ENCODE measurements at regions not wholly inside any gene's neighbourhood (a gene's known extent, or its start where the extent isn't known, plus 50 kb on each side); places are given as distances from the start of the nearest gene placed in this dataset.
"Not testable (repeated sequence)": the region's sequence is repeated elsewhere in the genome, so short reads cannot be mapped to it uniquely, and the experiment has no call there.

- no peak for DNase-seq (ENCODE audit: low spot score)
Observed at GRCh38 chr17:13785981-13786598, 184.4 kb upstream of the HS3ST3A1 start.

GRCh38 chr17:13787636-13788035, 185.9 kb upstream of the HS3ST3A1 start:
- no peak for DNase-seq (ENCODE audit: low spot score)

- DNase-seq (ENCODE audit: low spot score) = no peak
Observed at GRCh38 chr17:13788385-13788784, 186.7 kb upstream of the HS3ST3A1 start.

DNA sequence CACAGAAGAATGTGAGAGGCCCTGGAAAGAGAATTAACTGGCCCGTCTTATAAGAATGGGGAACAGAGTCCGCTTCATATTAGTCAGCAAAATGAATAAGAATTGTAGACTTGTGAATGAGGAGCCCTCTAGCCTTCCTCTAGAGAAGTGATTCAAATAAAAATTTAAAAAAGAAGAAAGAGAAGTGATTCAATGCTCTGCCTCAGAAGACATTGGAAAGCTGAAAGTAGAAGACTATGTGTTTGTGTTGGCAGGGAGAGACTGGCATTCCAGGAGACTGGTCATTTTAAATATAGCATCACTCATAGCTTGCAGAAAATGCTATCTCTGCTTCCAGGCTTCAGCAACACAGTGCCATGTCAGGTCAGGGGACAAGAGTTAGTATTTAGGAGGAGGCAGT, 190.6 kb upstream of the HS3ST3A1 start:
- DNase-seq (ENCODE audit: low spot score) = no peak

- DNase-seq (ENCODE audit: low spot score) = no peak
Observed at GRCh38 chr17:13793951-13794350, 192.2 kb upstream of the HS3ST3A1 start.

- no peak for DNase-seq (ENCODE audit: low spot score)
Observed at GRCh38 chr17:13797863-13798262, 196.1 kb upstream of the HS3ST3A1 start.

DNA sequence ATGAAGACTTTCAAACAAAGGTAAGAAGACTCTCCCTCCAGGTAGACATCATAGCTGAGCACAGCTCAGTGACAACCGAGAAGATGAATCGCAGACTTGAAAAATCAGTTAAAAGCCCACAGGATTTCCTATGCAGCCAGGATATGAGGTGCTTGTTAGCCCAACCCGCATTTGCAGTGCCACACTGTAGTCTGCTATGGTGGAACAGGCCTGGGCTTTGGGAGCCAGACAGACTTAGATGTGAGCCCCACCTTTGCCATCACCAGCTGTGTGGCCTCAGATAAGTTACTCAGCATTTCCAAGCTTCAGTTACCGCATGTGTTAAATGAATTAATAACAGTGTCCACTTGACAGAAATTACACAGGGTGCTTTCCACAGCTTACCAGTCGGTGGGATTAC, 204.4 kb upstream of the HS3ST3A1 start:
- no peak for DNase-seq (ENCODE audit: low spot score)

GRCh38 chr17:13807103-13807502, 205.4 kb upstream of the HS3ST3A1 start:
- no peak for DNase-seq (ENCODE audit: low spot score)

GRCh38 chr17:13812350-13812749, 210.6 kb upstream of the HS3ST3A1 start:
- DNase-seq (ENCODE audit: low spot score) = no peak

DNA sequence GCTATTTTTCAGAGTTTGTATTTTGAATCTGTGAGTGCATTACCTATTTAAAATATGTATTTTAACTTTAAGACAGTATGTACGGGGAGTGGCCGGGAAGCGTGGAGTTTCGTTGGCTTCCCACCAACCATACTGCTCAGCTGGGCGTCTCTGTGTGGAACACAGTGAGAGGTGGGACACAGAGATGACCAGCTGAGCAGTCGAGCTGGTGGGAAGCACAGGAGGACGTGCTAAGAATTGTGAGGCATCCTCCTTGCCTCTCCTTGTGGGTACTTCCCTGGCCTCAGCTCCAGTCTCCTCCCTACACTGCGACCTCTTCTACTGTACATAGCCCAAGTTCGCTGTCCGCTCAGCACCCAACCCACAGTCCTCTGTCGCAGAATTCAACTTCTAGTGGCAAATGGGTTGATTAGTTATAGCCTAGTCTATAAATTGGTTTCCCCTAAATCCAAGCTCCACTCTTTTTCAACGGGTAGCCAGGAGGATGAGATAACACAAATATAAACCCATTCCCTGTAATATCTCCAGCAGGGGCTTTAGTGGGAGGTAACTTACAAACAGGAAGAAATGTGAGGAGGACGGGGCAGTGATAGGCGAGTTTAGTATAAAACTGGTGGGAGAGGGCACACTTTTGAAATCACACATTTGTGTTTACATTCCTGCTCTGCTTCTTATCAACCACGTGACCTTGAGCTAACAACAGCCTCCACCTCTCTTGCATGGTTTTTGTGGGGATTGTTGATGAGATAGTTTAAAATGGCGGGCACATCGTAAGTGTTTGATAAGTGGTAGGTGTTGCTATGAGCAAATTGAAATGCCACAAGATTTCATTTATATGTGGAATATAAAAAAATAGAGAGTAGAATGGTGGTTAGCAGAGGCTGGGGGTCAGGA, 211.9 kb upstream of the HS3ST3A1 start:
- DNase-seq (ENCODE audit: low spot score) = no peak

- DNase-seq (ENCODE audit: low spot score) = no peak
Observed at GRCh38 chr17:13822700-13823099, 221.0 kb upstream of the HS3ST3A1 start.

DNA sequence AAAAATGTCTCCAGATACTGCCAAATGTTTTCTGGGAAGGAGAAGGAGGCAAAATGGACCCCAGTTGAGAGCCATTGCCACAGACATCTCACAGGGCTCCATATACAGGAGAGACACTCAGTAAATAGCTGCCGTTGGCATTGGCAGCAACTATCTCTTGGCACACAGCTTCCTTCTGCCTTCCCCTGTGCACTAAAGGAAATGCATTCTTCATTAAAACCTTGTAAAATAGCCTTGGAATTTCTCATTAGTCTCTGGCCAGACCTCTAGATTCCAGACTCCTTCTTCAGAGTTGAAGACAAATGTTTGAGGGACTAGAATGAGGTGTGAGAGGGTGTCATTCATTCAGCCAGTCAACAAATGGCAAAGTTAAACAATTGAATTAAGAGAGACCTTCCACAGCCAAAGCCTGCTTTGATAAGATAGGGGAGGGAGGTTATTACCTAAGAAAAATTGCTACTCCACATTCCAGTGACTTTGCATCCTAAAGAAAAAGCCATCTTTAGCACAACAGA, 223.9 kb upstream of the HS3ST3A1 start:
- DNase-seq (ENCODE audit: low spot score) = no peak

DNA sequence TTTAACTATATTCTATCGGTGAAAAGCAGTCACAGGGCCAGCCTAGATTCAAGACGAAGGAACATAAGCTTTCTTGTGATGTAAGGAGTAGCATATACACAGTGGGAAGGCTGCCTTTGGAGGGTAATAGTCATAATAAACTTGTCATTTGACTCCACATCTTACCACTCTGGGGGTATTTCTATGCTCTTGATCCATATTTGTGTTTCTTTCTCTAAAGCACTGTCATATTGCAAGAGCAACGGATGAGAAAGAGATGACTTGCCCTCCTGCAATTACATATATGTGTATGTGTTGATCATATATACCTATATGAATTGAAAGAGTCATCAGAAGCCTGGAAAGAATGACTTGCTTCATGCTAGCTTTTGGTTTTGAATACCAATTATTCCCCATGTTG, 225.4 kb upstream of the HS3ST3A1 start:
- DNase-seq (ENCODE audit: low spot score) = no peak

DNA sequence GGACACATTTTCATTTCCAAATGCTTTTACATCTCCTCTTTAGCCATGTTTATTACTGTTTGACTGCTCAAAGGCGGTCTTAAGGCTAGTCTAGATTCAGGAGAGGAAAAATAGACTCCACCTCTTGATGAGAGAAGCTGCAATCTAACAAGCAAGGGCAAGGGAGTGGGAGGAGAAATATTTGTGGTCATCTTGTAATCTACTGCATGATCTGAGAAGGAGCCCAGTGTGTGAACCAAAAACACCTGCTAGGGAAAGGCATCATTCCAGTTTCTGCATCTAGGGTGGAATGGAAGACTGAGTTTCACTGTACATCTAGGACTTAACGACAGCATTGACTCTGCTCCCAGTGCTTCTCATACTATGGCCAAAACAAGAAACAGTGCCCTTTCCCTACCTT, 232.2 kb upstream of the HS3ST3A1 start:
- no peak for DNase-seq (ENCODE audit: low spot score)

GRCh38 chr17:13835151-13835550, 233.4 kb upstream of the HS3ST3A1 start:
- no peak for DNase-seq (ENCODE audit: low spot score)

DNA sequence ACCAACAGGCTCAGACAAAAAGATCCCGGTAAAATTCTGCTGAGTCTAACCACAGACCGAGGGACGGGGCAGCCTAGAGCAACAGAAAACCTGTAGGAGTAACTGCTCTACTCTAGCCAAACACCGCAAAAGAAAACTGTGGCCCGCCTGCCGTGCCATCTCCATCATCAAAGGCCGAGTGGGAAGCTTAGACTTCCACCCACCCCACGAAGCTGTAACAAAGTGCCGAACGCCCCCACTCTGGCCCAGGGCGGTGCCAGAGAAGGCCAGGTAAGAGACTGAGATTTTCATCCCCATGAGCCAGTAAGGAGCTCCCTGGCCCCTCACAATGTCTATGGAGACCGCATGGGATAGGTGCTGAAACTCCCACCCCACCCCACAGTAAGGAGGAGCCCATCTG, 231.9 kb upstream of the COX10 start:
- DNase-seq (ENCODE audit: low spot score) = no peak

GRCh38 chr17:13840254-13840653, 229.1 kb upstream of the COX10 start:
- no peak for DNase-seq (ENCODE audit: low spot score)

GRCh38 chr17:13843862-13844635, 225.3 kb upstream of the COX10 start:
- DNase-seq (ENCODE audit: low spot score) = no peak

DNA sequence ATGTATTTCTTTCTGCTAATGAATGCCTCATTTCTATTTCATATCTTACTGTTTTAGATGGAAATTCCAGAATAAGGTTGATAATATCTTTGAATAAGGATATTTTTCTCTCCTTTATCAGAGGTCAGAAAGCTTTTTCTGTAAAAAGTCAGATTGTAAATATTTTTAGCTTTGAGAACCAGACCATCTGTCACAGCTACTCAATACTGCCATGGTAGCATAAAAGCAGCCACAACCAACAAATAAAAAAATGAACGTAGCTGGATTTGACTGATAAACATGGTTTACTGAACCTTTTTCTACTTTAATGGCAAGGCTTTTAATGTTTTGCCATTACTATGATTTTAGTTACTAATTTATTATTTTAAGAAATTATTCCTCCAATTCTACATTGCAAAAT, 217.4 kb upstream of the COX10 start:
- DNase-seq (ENCODE audit: low spot score) = no peak

DNA sequence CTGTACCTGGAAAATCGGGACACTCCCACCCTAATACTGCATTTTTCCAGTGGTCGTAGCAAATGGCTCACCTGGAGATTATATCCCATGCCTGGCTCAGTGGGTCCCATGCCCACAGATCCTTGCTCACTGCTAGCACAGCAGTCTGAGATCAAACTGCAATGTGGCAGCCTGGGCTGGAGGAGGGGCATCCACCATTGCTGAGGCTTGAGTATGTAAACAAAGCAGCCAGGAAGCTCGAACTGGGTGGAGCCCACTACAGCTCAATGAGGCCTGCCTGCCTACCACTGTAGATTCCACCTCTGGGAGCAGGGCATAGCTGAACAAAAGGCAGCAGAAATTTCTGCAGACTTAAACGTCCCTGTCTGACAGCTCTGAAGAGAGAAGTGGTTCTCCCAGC, 213.6 kb upstream of the COX10 start:
- DNase-seq (ENCODE audit: low spot score) = not testable (repeated sequence)

GRCh38 chr17:13862346-13862745, 207.0 kb upstream of the COX10 start:
- DNase-seq (ENCODE audit: low spot score) = no peak

GRCh38 chr17:13863436-13863835, 205.9 kb upstream of the COX10 start:
- DNase-seq (ENCODE audit: low spot score) = no peak

- no peak for DNase-seq (ENCODE audit: low spot score)
Observed at GRCh38 chr17:13864521-13864920, 204.8 kb upstream of the COX10 start.

All from HuH-7.5 (cell line).